MM.1S (cell line): ENCODE measurements at regions not wholly inside any gene's neighbourhood (a gene's known extent, or its start where the extent isn't known, plus 50 kb on each side); places are given as distances from the start of the nearest gene placed in this dataset.
"Not testable (repeated sequence)": the region's sequence is repeated elsewhere in the genome, so short reads cannot be mapped to it uniquely, and the experiment has no call there.

Experiments used
- DNase-seq: peaks from one replicate; pipeline ENCODE4 v3.0.0-alpha.2; 2015
- H2AFZ ChIP-seq: fragments of 300-600 bp; sonication (generic); 2 replicates; pipeline ENCODE4 v1.6.0; 2016; ENCODE audit warnings: antibody characterized with exemption, low read length
- H3F3A ChIP-seq: fragments of 300-600 bp; sonication (generic); 2 replicates; pipeline ENCODE4 v1.6.1; 2016; ENCODE audit warnings: mild to moderate bottlenecking, antibody characterized with exemption, low read length, moderate library complexity, mixed read lengths; ENCODE audit not compliant: insufficient read depth
- H3K27ac ChIP-seq: fragments of 300-600 bp; sonication (generic); 2 replicates; pipeline ENCODE4 v1.5.1; 2016; ENCODE audit warnings: mild to moderate bottlenecking, low read length
- H3K27me3 ChIP-seq: fragments of 300-600 bp; sonication (generic); replicated peaks from 2 replicates; pipeline ENCODE4 v1.6.0; 2016; ENCODE audit warnings: low read length; ENCODE audit not compliant: insufficient read depth
- H3K36me3 ChIP-seq: fragments of 300-600 bp; sonication (generic); replicated peaks from 2 replicates; pipeline ENCODE4 v1.6.1; 2016; ENCODE audit warnings: mild to moderate bottlenecking, low read length, mixed read lengths; ENCODE audit not compliant: insufficient read depth
- H3K4me1 ChIP-seq: fragments of 300-600 bp; sonication (generic); 2 replicates; pipeline ENCODE4 v1.6.1; 2016; ENCODE audit warnings: low read length, mixed read lengths
- H3K4me2 ChIP-seq: fragments of 300-600 bp; sonication (generic); 2 replicates; pipeline ENCODE4 v1.6.0; 2016; ENCODE audit warnings: low read depth, low read length
- H3K4me3 ChIP-seq: fragments of 300-600 bp; sonication (generic); 2 replicates; pipeline ENCODE4 v1.5.1; 2016; ENCODE audit warnings: low read length, mixed read lengths
- H3K79me2 ChIP-seq: fragments of 300-600 bp; sonication (generic); 2 replicates; pipeline ENCODE4 v1.6.1; 2016; ENCODE audit warnings: mixed run types, low read length, mixed read lengths
- H3K9ac ChIP-seq: fragments of 300-600 bp; sonication (generic); 2 replicates; pipeline ENCODE4 v1.6.1; 2016; ENCODE audit warnings: low read length, mixed read lengths
- H3K9me2 ChIP-seq: fragments of 300-600 bp; sonication (generic); replicated peaks from 2 replicates; pipeline ENCODE4 v1.6.1; 2016; ENCODE audit warnings: mild to moderate bottlenecking, low read length, mixed read lengths; ENCODE audit not compliant: insufficient read depth
- H3K9me3 ChIP-seq: fragments of 300-600 bp; sonication (generic); replicated peaks from 2 replicates; pipeline ENCODE4 v1.6.1; 2016; ENCODE audit warnings: mild to moderate bottlenecking, low read length, mixed read lengths; ENCODE audit not compliant: insufficient read depth
- H4K20me1 ChIP-seq: fragments of 300-600 bp; sonication (generic); 2 replicates; pipeline ENCODE4 v1.6.1; 2016; ENCODE audit warnings: mild to moderate bottlenecking, low read length, moderate library complexity, mixed read lengths; ENCODE audit not compliant: insufficient read depth
- EZH2 ChIP-seq: fragments of 300-600 bp; sonication (generic); optimal IDR thresholded peaks from 2 replicates; pipeline ENCODE3; 2017; ENCODE audit warnings: low read depth, mild to moderate bottlenecking, antibody characterized with exemption, low read length, mixed read lengths
- EZH2phosphoT487 ChIP-seq: fragments of 300-600 bp; sonication (generic); IDR thresholded peaks from 2 replicates; pipeline ENCODE4 v1.6.1; 2018; ENCODE audit warnings: antibody characterized with exemption, low read length
- TF ChIP-seq, protein P1 (sequence below): fragments of 300-600 bp; sonication (generic); IDR thresholded peaks from 2 replicates; pipeline ENCODE4 v1.5.1; 2016; ENCODE audit warnings: antibody characterized with exemption, low read length, mixed read lengths

DNA sequence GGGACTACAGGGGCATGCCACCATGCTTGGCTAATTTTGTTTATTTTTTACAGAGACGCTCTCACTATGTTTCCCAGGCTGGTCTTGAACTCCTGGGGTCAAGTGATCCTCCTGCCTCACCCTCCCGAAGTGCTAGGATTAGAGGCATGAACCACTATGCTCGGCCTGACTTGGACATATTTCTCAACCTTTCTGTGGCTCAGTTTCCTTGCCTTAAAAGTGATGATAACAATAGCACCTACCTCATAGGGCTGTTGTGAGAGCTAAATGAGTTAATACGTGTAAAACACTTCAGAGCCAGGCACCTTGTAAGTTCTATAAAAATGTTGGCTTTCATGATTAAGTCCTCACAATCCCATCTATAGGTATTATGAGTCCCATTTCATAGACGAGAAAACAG is 89.2 kb upstream of the METAP2 start:
- Histone ChIP-seq H3K9me2 (no peaks in the 10 kb centered on the region), H3K27me3 (no peaks in the 10 kb centered on the region), H3K4me1 (no peaks in the 10 kb centered on the region), H3K36me3 (no peaks in the 10 kb centered on the region), H3K9me3 (no peaks in the 10 kb centered on the region), H3K4me2 (no peak overlapping the region), H3F3A (no peaks in the 10 kb centered on the region), H3K9ac (no peak overlapping the region), H2AFZ (no peak overlapping the region), H3K4me3 (no peak overlapping the region), H3K27ac (no peak overlapping the region), H4K20me1 (no peaks in the 10 kb centered on the region), H3K79me2 (no peaks in the 10 kb centered on the region)
- TF ChIP-seq EZH2 (no peak), EZH2phosphoT487 (no peak)
- TF ChIP-seq, protein P1, sequence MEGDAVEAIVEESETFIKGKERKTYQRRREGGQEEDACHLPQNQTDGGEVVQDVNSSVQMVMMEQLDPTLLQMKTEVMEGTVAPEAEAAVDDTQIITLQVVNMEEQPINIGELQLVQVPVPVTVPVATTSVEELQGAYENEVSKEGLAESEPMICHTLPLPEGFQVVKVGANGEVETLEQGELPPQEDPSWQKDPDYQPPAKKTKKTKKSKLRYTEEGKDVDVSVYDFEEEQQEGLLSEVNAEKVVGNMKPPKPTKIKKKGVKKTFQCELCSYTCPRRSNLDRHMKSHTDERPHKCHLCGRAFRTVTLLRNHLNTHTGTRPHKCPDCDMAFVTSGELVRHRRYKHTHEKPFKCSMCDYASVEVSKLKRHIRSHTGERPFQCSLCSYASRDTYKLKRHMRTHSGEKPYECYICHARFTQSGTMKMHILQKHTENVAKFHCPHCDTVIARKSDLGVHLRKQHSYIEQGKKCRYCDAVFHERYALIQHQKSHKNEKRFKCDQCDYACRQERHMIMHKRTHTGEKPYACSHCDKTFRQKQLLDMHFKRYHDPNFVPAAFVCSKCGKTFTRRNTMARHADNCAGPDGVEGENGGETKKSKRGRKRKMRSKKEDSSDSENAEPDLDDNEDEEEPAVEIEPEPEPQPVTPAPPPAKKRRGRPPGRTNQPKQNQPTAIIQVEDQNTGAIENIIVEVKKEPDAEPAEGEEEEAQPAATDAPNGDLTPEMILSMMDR: no peak
- DNase-seq: no peak

DNA sequence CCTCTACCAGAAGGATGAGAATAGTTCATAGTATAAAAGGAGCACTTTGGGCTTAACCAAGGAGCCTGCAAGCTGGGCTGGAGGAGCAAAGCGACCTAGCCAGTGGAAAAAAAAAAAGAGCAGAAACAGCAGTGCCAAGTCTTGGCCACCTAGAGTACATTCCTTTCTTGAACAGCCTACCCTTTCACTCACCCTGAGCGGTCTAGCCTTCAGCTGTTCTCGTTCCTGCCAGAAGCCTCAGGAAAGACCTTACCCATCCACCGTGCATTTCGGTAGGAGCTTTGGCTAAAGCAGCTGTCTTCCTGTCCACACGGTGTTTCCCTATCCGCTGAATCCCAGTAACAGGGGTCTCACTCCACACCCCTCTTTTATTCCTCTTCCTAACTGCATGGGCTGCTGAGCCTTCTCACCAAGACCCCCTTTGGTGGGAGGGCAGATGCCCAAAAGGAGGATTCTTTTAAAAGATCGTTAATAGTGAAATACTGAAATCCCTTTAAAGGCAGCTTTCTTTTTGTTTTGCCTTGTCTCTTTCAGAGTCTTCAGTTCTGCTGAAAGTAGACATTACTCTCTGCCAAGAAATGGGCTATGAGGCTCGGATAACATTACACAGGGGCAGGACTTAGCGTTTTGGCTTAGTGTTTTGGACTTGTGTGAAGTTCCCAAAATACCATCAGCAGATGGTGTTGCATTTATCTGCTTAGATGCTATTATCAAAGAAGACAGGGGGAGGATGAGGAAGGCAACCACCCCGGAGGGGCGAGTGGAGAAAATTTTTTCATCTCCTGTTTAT is 88.5 kb upstream of the METAP2 start:
- Histone ChIP-seq H3K9me2 (no peaks in the 10 kb centered on the region), H3K4me1 (no peaks in the 10 kb centered on the region), H3K79me2 (no peaks in the 10 kb centered on the region), H3K9me3 (no peaks in the 10 kb centered on the region), H2AFZ (no peak overlapping the region), H3K9ac (no peak overlapping the region), H3K4me2 (no peak overlapping the region), H3F3A (no peaks in the 10 kb centered on the region), H3K27ac (no peak overlapping the region), H3K27me3 (no peaks in the 10 kb centered on the region), H3K4me3 (no peak overlapping the region), H3K36me3 (no peaks in the 10 kb centered on the region), H4K20me1 (no peaks in the 10 kb centered on the region)
- no peak for TF ChIP-seq EZH2phosphoT487
- TF ChIP-seq, protein P1: no peak
- TF ChIP-seq EZH2: no peak
- no peak for DNase-seq

DNA sequence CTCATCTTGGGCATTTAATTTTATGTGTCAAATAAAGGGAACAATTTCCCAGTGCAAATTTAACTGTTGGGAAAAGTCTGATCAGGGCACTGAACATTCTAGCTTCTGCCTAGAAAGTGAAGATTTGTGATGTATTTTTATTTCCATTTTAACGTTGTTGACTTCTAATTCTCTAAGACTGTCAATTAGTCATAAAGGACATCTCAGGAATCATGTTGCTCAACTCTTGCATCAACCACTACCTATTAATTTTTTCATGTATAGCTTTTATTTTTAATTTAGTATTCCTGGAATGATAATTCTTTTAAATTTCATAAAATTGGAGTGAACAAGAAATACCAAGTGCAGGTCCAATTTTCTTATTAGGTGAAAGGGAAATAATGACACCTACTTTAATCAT is 87.9 kb upstream of the METAP2 start:
- H3F3A ChIP-seq: no peaks in the 10 kb centered on the region
- no peak overlapping the region for H3K4me3 ChIP-seq
- H3K9ac ChIP-seq: no peak overlapping the region
- no peaks in the 10 kb centered on the region for H3K4me1 ChIP-seq
- H3K9me3 ChIP-seq: no peaks in the 10 kb centered on the region
- no peak overlapping the region for H2AFZ ChIP-seq
- H3K27ac ChIP-seq: no peak overlapping the region
- H3K36me3 ChIP-seq: no peaks in the 10 kb centered on the region
- TF ChIP-seq EZH2: no peak
- TF ChIP-seq, protein P1: no peak
- no peak for TF ChIP-seq EZH2phosphoT487
- no peaks in the 10 kb centered on the region for H3K79me2 ChIP-seq
- H3K9me2 ChIP-seq: no peaks in the 10 kb centered on the region
- no peak overlapping the region for H3K4me2 ChIP-seq
- DNase-seq: no peak
- no peaks in the 10 kb centered on the region for H3K27me3 ChIP-seq
- no peaks in the 10 kb centered on the region for H4K20me1 ChIP-seq

DNA sequence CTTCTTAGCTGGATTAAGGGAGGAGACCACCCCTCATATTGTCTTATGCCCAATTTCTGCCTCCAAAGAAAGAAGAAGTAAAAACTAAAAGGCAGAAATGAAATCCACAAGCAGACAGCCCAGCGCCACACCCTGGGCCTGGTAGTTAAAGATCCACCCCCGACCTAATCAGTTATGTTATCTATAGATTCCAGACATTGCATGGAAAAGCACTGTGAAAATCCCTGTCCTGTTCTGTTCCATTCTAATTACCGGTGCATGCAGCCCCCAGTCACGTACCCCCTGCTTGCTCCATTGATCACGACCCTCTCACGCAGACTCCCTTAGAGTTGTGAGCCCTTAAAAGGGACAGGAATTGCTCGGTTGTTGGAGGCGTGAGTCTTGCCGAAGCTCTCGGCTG is 85.7 kb upstream of the METAP2 start:
- H3K4me1 ChIP-seq, H3K9me3 ChIP-seq, H3K27ac ChIP-seq, H3K27me3 ChIP-seq, H4K20me1 ChIP-seq, H3K9me2 ChIP-seq, H3F3A ChIP-seq, DNase-seq, H3K4me3 ChIP-seq, H3K4me2 ChIP-seq, H2AFZ ChIP-seq, H3K79me2 ChIP-seq, H3K36me3 ChIP-seq, H3K9ac ChIP-seq: not testable (repeated sequence)
